WTC11 (cell line): ENCODE measurements at regions not wholly inside any gene's neighbourhood (a gene's known extent, or its start where the extent isn't known, plus 50 kb on each side); places are given as distances from the start of the nearest gene placed in this dataset.

ENCODE experiments used
- ATAC-seq: fragments of 200-7000 bp; cut with Tn5 transposase; 2 replicates; pipeline ENCODE4 v1.10.0; 2021; ENCODE audit warnings: mild to moderate bottlenecking, moderate library complexity
- CTCF ChIA-PET: fragments of 300-600 bp; sonication (Branson Sonifier 250); formaldehyde crosslinking; loops from one replicate; lab custom pipeline; 2021; ENCODE audit warnings: antibody characterized with exemption; lab: Charles Lee
- POLR2A ChIA-PET: fragments of 350-600 bp; sonication (Branson Sonifier 250); formaldehyde crosslinking; loops from one replicate; lab custom pipeline; 2021; ENCODE audit warnings: antibody characterized with exemption; lab: Charles Lee
- DNase-seq: peaks from one replicate; pipeline ENCODE4 v3.0.0; 2021; ENCODE audit warnings: low spot score
- H3K27ac Mint-ChIP-seq: 2 replicates; pipeline ENCODE4 v1.8.0; 2021; ENCODE audit warnings: mixed read lengths
- H3K27me3 Mint-ChIP-seq: 2 replicates; pipeline ENCODE4 v1.8.0; 2021; ENCODE audit warnings: low read depth, mild to moderate bottlenecking, moderate library complexity, mixed read lengths
- H3K36me3 Mint-ChIP-seq: 2 replicates; pipeline ENCODE4 v1.8.0; 2021; ENCODE audit warnings: mixed read lengths
- H3K4me1 Mint-ChIP-seq: 2 replicates; pipeline ENCODE4 v1.8.0; 2022; ENCODE audit warnings: mixed read lengths
- H3K4me3 Mint-ChIP-seq: 2 replicates; pipeline ENCODE4 v1.8.0; 2021; ENCODE audit warnings: mild to moderate bottlenecking, moderate library complexity, mixed read lengths
- H3K9me3 Mint-ChIP-seq: 2 replicates; pipeline ENCODE4 v1.8.0; 2021; ENCODE audit warnings: mixed read lengths
- CBFB ChIP-seq: sonication (generic); formaldehyde crosslinking; IDR thresholded peaks from 2 replicates; pipeline ENCODE4 v1.8.1; 2022; ENCODE audit warnings: mild to moderate bottlenecking, low read depth, missing genetic modification reagents
- CREB1 ChIP-seq: sonication (generic); formaldehyde crosslinking; IDR thresholded peaks from 2 replicates; pipeline ENCODE4 v1.8.0; 2023; ENCODE audit warnings: mild to moderate bottlenecking, missing genetic modification reagents
- EMX1 ChIP-seq: fragments of 250-450 bp; sonication (Bioruptor Pico); IDR thresholded peaks from 2 replicates; pipeline ENCODE4 v1.8.0; 2021; ENCODE audit warnings: mild to moderate bottlenecking
- ERG ChIP-seq: fragments of 250-450 bp; sonication (Bioruptor Pico); IDR thresholded peaks from 2 replicates; pipeline ENCODE4 v1.8.0; 2021; ENCODE audit warnings: mild to moderate bottlenecking
- GRHL2 ChIP-seq: fragments of 250-450 bp; sonication (Bioruptor Pico); IDR thresholded peaks from 2 replicates; pipeline ENCODE4 v1.8.0; 2022; ENCODE audit warnings: mild to moderate bottlenecking, moderate library complexity; ENCODE audit not compliant: insufficient replicate concordance, severe bottlenecking
- HMGXB4 ChIP-seq: sonication (generic); formaldehyde crosslinking; IDR thresholded peaks from 2 replicates; pipeline ENCODE4 v1.8.1; 2023; ENCODE audit warnings: mild to moderate bottlenecking, moderate library complexity, missing genetic modification reagents
- IRF1 ChIP-seq: sonication (generic); formaldehyde crosslinking; IDR thresholded peaks from 2 replicates; pipeline ENCODE4 v1.8.0; 2023; ENCODE audit warnings: missing genetic modification reagents
- MAX ChIP-seq: sonication (generic); formaldehyde crosslinking; IDR thresholded peaks from 2 replicates; pipeline ENCODE4 v1.8.0; 2022; ENCODE audit warnings: mild to moderate bottlenecking, missing genetic modification reagents
- MYBL2 ChIP-seq: sonication (generic); formaldehyde crosslinking; IDR thresholded peaks from 2 replicates; pipeline ENCODE4 v1.8.1; 2023; ENCODE audit warnings: mild to moderate bottlenecking, moderate library complexity, missing genetic modification reagents
- OVOL2 ChIP-seq: fragments of 250-450 bp; sonication (Bioruptor Pico); IDR thresholded peaks from 2 replicates; pipeline ENCODE4 v1.9.0; 2021; ENCODE audit warnings: mild to moderate bottlenecking, borderline replicate concordance
- PRDM15 ChIP-seq: sonication (generic); formaldehyde crosslinking; IDR thresholded peaks from 2 replicates; pipeline ENCODE4 v1.8.0; 2022; ENCODE audit warnings: missing genetic modification reagents
- TCF7 ChIP-seq: sonication (generic); formaldehyde crosslinking; IDR thresholded peaks from 2 replicates; pipeline ENCODE4 v1.8.0; 2022; ENCODE audit warnings: mild to moderate bottlenecking, low read depth, missing genetic modification reagents, moderate library complexity
- USF2 ChIP-seq: sonication (generic); formaldehyde crosslinking; IDR thresholded peaks from 2 replicates; pipeline ENCODE4 v1.8.1; 2023; ENCODE audit warnings: mild to moderate bottlenecking, missing genetic modification reagents, moderate library complexity
- ZMAT4 ChIP-seq: fragments of 250-450 bp; sonication (Bioruptor Pico); IDR thresholded peaks from 2 replicates; pipeline ENCODE4 v1.9.0; 2021; ENCODE audit warnings: mild to moderate bottlenecking
- ZNF232 ChIP-seq: sonication (generic); formaldehyde crosslinking; IDR thresholded peaks from 2 replicates; pipeline ENCODE4 v1.8.0; 2022; ENCODE audit warnings: mild to moderate bottlenecking, missing genetic modification reagents
- ZNF317 ChIP-seq: sonication (generic); formaldehyde crosslinking; IDR thresholded peaks from 2 replicates; pipeline ENCODE4 v1.8.1; 2023; ENCODE audit warnings: low read depth, mild to moderate bottlenecking, moderate library complexity, missing genetic modification reagents, borderline replicate concordance

GRCh38 chr12:59452746-59453145 is 143.1 kb upstream of the SLC16A7 start (continued):
- TF ChIP-seq IRF1 (CRISPR knock-in tag), result no peak
- TF ChIP-seq EMX1 (CRISPR knock-in tag), result no peak

- Mint-ChIP-seq H3K9me3 (peaks cover 15% of the 10 kb centered on the region), H3K27ac (no peak overlapping the region)
- no peak for ATAC-seq
Observed at GRCh38 chr12:59452259-59452658, 143.6 kb upstream of the SLC16A7 start.

More at GRCh38 chr12:59452259-59452658, 143.6 kb upstream of the SLC16A7 start:
- no peak for TF ChIP-seq USF2
- no peak for TF ChIP-seq IRF1 (CRISPR knock-in tag)
- TF ChIP-seq MYBL2 (CRISPR knock-in tag), result no peak
- TF ChIP-seq OVOL2 (CRISPR knock-in tag), result no peak
- TF ChIP-seq ERG, result no peak
- TF ChIP-seq ZMAT4, result no peak
- no peak for TF ChIP-seq ZNF232 (CRISPR knock-in tag)
- no peak for TF ChIP-seq CREB1
- no peak for TF ChIP-seq PRDM15 (CRISPR knock-in tag)
- TF ChIP-seq CBFB (CRISPR knock-in tag), result no peak
- TF ChIP-seq HMGXB4, result no peak
- TF ChIP-seq ZNF317 (CRISPR knock-in tag), result no peak
- no peak for TF ChIP-seq GRHL2 (CRISPR knock-in tag)
- no peak for TF ChIP-seq TCF7
- TF ChIP-seq MAX (CRISPR knock-in tag), result no peak
- TF ChIP-seq, all 79 proteins: peak for 0
- Mint-ChIP-seq H3K27me3 (no peaks in the 10 kb centered on the region), H3K36me3 (no peaks in the 10 kb centered on the region), H3K4me1 (peaks cover 10% of the 10 kb centered on the region), H3K4me3 (no peak overlapping the region)
- no peak for DNase-seq
- ChIA-PET POLR2A (no interaction called here), CTCF (no interaction called here)
